ENCODE measurements at regions not wholly inside any gene's neighbourhood (a gene's known extent, or its start where the extent isn't known, plus 50 kb on each side); places are given as distances from the start of the nearest gene placed in this dataset.

DNA sequence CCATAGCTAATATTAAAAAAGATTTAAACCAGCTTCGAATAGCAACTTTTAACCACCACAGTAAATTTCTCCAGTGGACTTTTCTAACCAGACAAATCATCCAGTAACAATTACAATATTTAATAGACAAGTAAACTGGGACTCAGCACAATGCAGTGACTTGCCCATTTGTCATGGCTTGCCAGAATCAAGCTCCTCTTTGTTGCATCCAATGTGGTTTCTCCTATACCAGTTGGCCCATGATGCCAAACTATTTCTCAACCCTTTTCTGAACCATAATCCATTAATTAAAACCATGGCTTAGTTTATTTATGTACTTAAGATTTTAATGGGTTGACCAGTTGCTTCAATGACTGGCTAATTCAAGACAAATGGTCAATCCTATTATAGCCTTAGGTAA is 64.4 kb downstream of the DIO2 start:
- no peak for DNase-seq (ENCODE audit: extremely low read depth, low read depth)
- TF ChIP-seq, protein P1, sequence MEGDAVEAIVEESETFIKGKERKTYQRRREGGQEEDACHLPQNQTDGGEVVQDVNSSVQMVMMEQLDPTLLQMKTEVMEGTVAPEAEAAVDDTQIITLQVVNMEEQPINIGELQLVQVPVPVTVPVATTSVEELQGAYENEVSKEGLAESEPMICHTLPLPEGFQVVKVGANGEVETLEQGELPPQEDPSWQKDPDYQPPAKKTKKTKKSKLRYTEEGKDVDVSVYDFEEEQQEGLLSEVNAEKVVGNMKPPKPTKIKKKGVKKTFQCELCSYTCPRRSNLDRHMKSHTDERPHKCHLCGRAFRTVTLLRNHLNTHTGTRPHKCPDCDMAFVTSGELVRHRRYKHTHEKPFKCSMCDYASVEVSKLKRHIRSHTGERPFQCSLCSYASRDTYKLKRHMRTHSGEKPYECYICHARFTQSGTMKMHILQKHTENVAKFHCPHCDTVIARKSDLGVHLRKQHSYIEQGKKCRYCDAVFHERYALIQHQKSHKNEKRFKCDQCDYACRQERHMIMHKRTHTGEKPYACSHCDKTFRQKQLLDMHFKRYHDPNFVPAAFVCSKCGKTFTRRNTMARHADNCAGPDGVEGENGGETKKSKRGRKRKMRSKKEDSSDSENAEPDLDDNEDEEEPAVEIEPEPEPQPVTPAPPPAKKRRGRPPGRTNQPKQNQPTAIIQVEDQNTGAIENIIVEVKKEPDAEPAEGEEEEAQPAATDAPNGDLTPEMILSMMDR (IDR thresholded peaks at IDR 0.05; ENCODE audit: low read depth, low read length, missing control alignments): no peak
- no peak overlapping the region for H3K4me3 ChIP-seq (replicated peaks; ENCODE audit: low read depth, low read length)

DNA sequence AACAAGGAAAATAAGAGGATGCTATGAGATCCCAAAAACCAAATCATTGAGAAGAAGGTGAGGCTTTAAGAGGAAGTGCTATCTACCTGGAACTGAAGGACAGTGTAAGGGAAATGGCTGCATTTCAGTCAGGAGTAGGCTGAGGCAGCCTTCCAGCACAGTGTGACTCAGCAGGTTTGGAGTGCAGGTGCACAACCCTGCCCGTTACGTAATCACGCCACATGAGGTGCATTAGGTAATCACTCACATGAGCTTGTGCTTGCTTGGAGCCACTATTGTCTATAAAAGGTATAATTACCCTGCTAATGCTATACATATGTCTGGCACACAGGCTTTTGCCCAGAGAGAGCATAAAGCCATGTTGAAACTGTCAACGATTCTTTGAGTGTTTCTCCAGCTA is 74.9 kb downstream of the DIO2 start:
- TF ChIP-seq, protein P1 (IDR thresholded peaks at IDR 0.05; ENCODE audit: low read depth, low read length, missing control alignments): no peak
- no peak overlapping the region for H3K4me3 ChIP-seq (replicated peaks; ENCODE audit: low read depth, low read length)
- DNase-seq (ENCODE audit: extremely low read depth, low read depth): no peak

GRCh38 chr14:80135305-80136088 is 75.8 kb downstream of the DIO2 start:
- DNase-seq (ENCODE audit: extremely low read depth, low read depth): no peak
- TF ChIP-seq, protein P1 (IDR thresholded peaks at IDR 0.05; ENCODE audit: low read depth, low read length, missing control alignments): no peak
- no peak overlapping the region for H3K4me3 ChIP-seq (replicated peaks; ENCODE audit: low read depth, low read length)

- TF ChIP-seq, protein P1 (IDR thresholded peaks at IDR 0.05; ENCODE audit: low read depth, low read length, missing control alignments): no peak
- no peak for DNase-seq (ENCODE audit: extremely low read depth, low read depth)
- no peak overlapping the region for H3K4me3 ChIP-seq (replicated peaks; ENCODE audit: low read depth, low read length)
Observed at GRCh38 chr14:80134321-80134720, 77.0 kb downstream of the DIO2 start.

- DNase-seq (ENCODE audit: extremely low read depth, low read depth): no peak
- TF ChIP-seq, protein P1 (IDR thresholded peaks at IDR 0.05; ENCODE audit: low read depth, low read length, missing control alignments): no peak
- H3K4me3 ChIP-seq (replicated peaks; ENCODE audit: low read depth, low read length): no peak overlapping the region
Observed at GRCh38 chr14:80133457-80133856, 77.8 kb downstream of the DIO2 start.

GRCh38 chr14:80127466-80127865 is 83.8 kb downstream of the DIO2 start:
- H3K4me3 ChIP-seq (replicated peaks; ENCODE audit: low read depth, low read length): no peak overlapping the region
- TF ChIP-seq, protein P1 (IDR thresholded peaks at IDR 0.05; ENCODE audit: low read depth, low read length, missing control alignments): no peak
- no peak for DNase-seq (ENCODE audit: extremely low read depth, low read depth)

DNA sequence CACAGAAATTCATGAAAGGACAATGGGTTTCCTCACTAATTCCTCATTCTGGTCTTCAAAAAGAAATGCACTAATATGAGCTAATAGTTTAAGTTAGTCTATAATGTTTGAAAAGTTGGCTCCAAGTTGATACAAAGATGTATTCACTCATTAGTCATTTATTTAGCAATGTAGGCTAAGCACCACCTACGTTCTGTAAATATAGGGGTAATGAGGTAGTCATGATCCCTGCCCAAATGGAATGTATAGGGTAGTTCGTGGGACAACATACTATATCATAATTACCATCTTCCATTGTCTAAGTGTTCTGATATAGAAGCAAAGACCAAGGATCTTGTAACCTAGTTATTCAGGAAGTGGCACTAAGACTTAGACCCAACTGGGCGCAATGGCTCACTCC is 86.5 kb downstream of the DIO2 start:
- TF ChIP-seq, protein P1 (IDR thresholded peaks at IDR 0.05; ENCODE audit: low read depth, low read length, missing control alignments): no peak
- no peak for DNase-seq (ENCODE audit: extremely low read depth, low read depth)

More for the DNA sequence above, 86.5 kb downstream of the DIO2 start:
- H3K4me3 ChIP-seq (replicated peaks; ENCODE audit: low read depth, low read length): no peak overlapping the region

All from HFF-Myc (cell line).